Stomach smooth muscle (tissue), 2 donors: ENCODE measurements at regions not wholly inside any gene's neighbourhood (a gene's known extent, or its start where the extent isn't known, plus 50 kb on each side); places are given as distances from the start of the nearest gene placed in this dataset.

ENCODE experiments used
- H3K27ac ChIP-seq: one replicate; pipeline ENCODE4 v1.7.0; 2013; ENCODE audit warnings: mild to moderate bottlenecking, low read length, inconsistent platforms
- H3K27me3 ChIP-seq, 2 donors: one replicate each; pipeline ENCODE4 v1.7.0; 2013; ENCODE audit warnings: low read length in 2 of 2; ENCODE audit not compliant: insufficient read depth in 2 of 2, control insufficient read depth in 1 of 2
- H3K36me3 ChIP-seq, 2 donors: one replicate each; pipeline ENCODE4 v1.7.0; 2013; ENCODE audit warnings: low read length in 2 of 2; ENCODE audit not compliant: control insufficient read depth in 2 of 2, insufficient read depth in 2 of 2
- H3K4me1 ChIP-seq: one replicate; pipeline ENCODE4 v1.7.0; 2013; ENCODE audit warnings: low read length; ENCODE audit not compliant: control insufficient read depth, insufficient read depth
- H3K4me3 ChIP-seq, 2 donors: one replicate each; pipeline ENCODE4 v1.7.0; 2013; ENCODE audit warnings: low read length in 2 of 2
- H3K9ac ChIP-seq, 2 donors: one replicate each; pipeline ENCODE4 v1.7.0; 2013; ENCODE audit warnings: low read length in 2 of 2, mild to moderate bottlenecking in 1 of 2
- H3K9me3 ChIP-seq, 2 donors: one replicate each; pipeline ENCODE4 v1.7.0; 2013; ENCODE audit warnings: low read length in 2 of 2; ENCODE audit not compliant: control insufficient read depth in 2 of 2
- donor health status: healthy.
- donor health status: Pancreatic carcinoma.

DNA sequence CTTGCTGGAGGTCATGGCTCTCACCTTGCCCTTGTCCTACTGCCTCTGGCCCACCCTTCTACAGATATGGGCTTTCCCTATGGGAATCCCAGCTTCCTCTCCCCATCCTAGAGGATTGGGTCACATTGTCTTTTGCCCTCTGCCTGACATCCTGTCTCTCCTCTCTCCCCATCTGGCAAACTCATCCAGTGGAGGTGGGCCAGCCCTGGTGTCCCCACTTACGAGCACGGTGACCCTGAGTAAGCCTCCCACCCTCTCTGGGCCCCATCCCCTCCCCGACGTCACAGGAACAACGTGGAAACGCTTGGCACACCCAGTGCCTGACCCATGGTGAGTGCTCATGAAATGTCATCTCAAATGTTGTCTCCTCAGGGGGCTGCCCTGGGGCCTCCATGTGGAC, 56.1 kb upstream of the ID3 start:
- Histone ChIP-seq H3K27me3 (peaks cover 17 to 23% of the 10 kb centered on the region in 2 donors), H3K36me3 (no peaks in the 10 kb centered on the region), H3K27ac (no peak overlapping the region), H3K9ac (no peak overlapping the region), H3K9me3 (no peaks in the 10 kb centered on the region), H3K4me3 (no peak overlapping the region), H3K4me1 (peaks cover 5% of the 10 kb centered on the region)

DNA sequence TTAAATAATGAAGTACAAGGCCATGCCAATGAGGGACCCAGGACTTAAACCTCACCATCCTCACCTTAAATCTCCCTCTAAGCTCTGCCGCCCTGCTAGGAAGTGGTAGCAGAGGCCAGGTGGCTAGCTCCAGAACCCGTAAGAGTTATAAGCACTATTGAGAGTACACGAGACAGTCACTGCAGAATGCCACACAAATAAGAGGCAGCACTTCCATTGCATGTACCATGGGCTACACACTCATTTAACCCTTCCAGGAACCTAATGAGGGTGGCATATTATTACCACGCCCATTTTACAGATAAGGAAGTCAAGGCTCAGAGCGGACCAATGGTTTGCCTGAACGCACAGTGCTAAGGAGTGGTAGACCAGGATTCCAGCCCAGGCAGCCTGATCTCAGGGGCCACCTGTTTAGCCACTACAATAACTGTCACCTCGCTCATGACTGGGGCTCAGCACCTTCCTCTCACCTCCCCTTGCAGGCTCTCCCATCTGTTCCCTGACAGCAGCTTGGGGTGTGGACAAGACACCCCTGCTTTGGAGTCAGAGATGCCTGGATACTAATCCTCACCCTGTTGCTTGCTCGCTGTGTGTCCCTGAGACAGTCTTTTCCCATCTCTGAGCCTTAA, 54.8 kb upstream of the ID3 start:
- no peaks in the 10 kb centered on the region for H3K9me3 ChIP-seq
- H3K4me1 ChIP-seq: no peaks in the 10 kb centered on the region
- no peak overlapping the region for H3K4me3 ChIP-seq
- no peak overlapping the region for H3K9ac ChIP-seq
- H3K36me3 ChIP-seq: no peaks in the 10 kb centered on the region
- peaks cover 8 to 10% of the 10 kb centered on the region in 2 donors for H3K27me3 ChIP-seq
- no peak overlapping the region for H3K27ac ChIP-seq

DNA sequence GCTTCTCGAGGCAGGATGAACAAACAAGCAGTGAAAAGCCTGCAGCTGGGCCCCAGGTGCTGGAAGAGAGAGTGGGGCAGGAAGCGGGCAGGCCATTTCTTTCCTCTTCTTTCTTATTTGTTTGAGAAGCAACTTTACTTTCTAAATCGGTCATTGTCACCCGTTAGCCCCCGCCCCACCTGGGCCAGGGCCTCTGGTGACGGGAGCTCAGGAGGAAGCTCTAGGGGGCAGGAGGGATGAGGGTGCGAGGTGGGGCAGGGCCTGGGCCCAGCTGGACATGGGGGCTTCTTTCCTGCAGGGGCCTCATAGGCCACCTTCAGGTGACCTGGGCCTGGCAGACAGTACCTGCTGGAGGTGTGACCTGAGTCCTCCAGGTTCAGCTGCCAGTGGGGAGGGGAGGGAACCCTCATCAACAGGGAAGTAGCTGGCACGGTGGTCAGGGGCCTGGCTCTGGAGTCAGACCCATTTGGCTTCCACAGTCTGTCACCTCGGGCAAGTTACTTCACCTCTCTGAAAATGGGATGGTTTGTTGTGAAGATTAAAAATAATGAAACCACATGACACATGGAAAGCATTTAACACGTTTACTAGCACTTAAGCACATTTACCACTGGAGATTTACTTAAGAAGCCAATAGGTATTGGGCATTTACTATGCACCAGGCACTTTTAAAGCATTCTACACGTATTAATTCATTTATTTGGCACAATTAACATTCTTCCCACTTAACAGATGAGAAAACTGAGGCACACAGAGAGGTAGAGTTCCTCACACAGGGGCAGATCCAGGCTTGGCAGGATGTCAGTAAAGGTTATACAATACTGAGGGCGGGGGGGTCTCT, 54.1 kb upstream of the ID3 start:
- Histone ChIP-seq H3K36me3 (no peaks in the 10 kb centered on the region), H3K9me3 (no peaks in the 10 kb centered on the region), H3K27me3 (peaks cover under 1 to 3% of the 10 kb centered on the region in 2 donors), H3K4me3 (no peak overlapping the region), H3K4me1 (no peaks in the 10 kb centered on the region), H3K9ac (no peak overlapping the region), H3K27ac (no peak overlapping the region)

- Histone ChIP-seq H3K36me3 (no peaks in the 10 kb centered on the region), H3K9ac (no peak overlapping the region), H3K9me3 (no peaks in the 10 kb centered on the region), H3K4me3 (no peak overlapping the region), H3K4me1 (no peaks in the 10 kb centered on the region), H3K27ac (no peak overlapping the region), H3K27me3 (no peaks in the 10 kb centered on the region)
Observed at GRCh38 chr1:23611601-23612327, 52.5 kb upstream of the ID3 start.

DNA sequence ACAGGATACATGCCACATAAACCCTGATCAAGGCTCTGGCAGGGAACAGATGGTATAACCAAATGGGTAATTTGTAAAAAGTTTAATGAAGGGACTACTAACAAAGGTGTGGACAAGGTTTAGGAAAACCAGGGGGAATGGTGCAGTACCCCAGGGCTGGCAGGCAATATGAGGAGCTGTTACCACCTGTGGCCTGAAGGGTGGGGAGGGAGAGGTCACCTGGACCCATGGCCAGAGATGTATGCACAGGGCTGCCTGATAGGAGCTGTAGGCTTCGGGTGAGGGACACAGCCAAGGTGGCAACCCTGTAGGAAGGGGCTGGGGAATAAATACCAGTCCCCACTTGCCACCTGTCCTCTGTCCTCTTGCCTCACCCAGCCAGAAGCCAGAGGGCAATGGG, 51.4 kb upstream of the ID3 start:
- H3K27ac ChIP-seq: no peak overlapping the region
- no peaks in the 10 kb centered on the region for H3K36me3 ChIP-seq
- H3K27me3 ChIP-seq: no peaks in the 10 kb centered on the region
- no peak overlapping the region for H3K4me3 ChIP-seq
- no peak overlapping the region for H3K9ac ChIP-seq
- H3K9me3 ChIP-seq: no peaks in the 10 kb centered on the region
- H3K4me1 ChIP-seq: no peaks in the 10 kb centered on the region

GRCh38 chr1:23609971-23610370, 50.7 kb upstream of the ID3 start:
- no peak overlapping the region for H3K4me3 ChIP-seq
- no peaks in the 10 kb centered on the region for H3K4me1 ChIP-seq
- no peaks in the 10 kb centered on the region for H3K36me3 ChIP-seq
- H3K27ac ChIP-seq: no peak overlapping the region
- no peaks in the 10 kb centered on the region for H3K27me3 ChIP-seq
- no peak overlapping the region for H3K9ac ChIP-seq
- no peaks in the 10 kb centered on the region for H3K9me3 ChIP-seq
